ENCODE measurements at regions not wholly inside any gene's neighbourhood (a gene's known extent, or its start where the extent isn't known, plus 50 kb on each side); places are given as distances from the start of the nearest gene placed in this dataset.

GRCh38 chr10:83723080-83723479 is 416.2 kb upstream of the GHITM start:
- H3K9me3 ChIP-seq (ENCODE audit: control insufficient read depth, low read length) = peaks cover 4% of the 10 kb centered on the region
- H3K79me2 ChIP-seq = no peaks in the 10 kb centered on the region
- no peak for TF ChIP-seq CTCF (IDR thresholded peaks at IDR 0.05)
- no peak overlapping the region for H2AFZ ChIP-seq
- H3K27me3 ChIP-seq (ENCODE audit: control insufficient read depth, insufficient read depth, low read length) = no peaks in the 10 kb centered on the region
- H3K4me2 ChIP-seq (ENCODE audit: low read length) = no peak overlapping the region
- H3K27ac ChIP-seq = no peak overlapping the region
- no peaks in the 10 kb centered on the region for H3K4me1 ChIP-seq
- H3K36me3 ChIP-seq (ENCODE audit: control insufficient read depth, insufficient read depth, low read length) = no peaks in the 10 kb centered on the region
- no peak overlapping the region for H3K4me3 ChIP-seq (ENCODE audit: low read depth, low read length)
- H3K9ac ChIP-seq = no peak overlapping the region

GRCh38 chr10:83724471-83725241 is 414.7 kb upstream of the GHITM start:
- Histone ChIP-seq H3K27me3 (ENCODE audit: control insufficient read depth, insufficient read depth, low read length) (no peaks in the 10 kb centered on the region), H3K36me3 (ENCODE audit: control insufficient read depth, insufficient read depth, low read length) (no peaks in the 10 kb centered on the region), H3K9me3 (ENCODE audit: control insufficient read depth, low read length) (peaks cover 4% of the 10 kb centered on the region), H3K4me2 (ENCODE audit: low read length) (no peak overlapping the region), H2AFZ (no peak overlapping the region), H3K9ac (no peak overlapping the region), H3K4me3 (ENCODE audit: low read depth, low read length) (no peak overlapping the region), H3K27ac (no peak overlapping the region), H3K79me2 (no peaks in the 10 kb centered on the region), H3K4me1 (no peaks in the 10 kb centered on the region)
- no peak for TF ChIP-seq CTCF (IDR thresholded peaks at IDR 0.05)

- H3K36me3 ChIP-seq (ENCODE audit: control insufficient read depth, insufficient read depth, low read length) = no peaks in the 10 kb centered on the region
- no peak overlapping the region for H2AFZ ChIP-seq
- no peak overlapping the region for H3K27ac ChIP-seq
- H3K79me2 ChIP-seq = no peaks in the 10 kb centered on the region
- peaks cover 2% of the 10 kb centered on the region for H3K9me3 ChIP-seq (ENCODE audit: control insufficient read depth, low read length)
- no peak overlapping the region for H3K9ac ChIP-seq
- no peaks in the 10 kb centered on the region for H3K27me3 ChIP-seq (ENCODE audit: control insufficient read depth, insufficient read depth, low read length)
- no peak for TF ChIP-seq CTCF (IDR thresholded peaks at IDR 0.05)
- no peak overlapping the region for H3K4me2 ChIP-seq (ENCODE audit: low read length)
- H3K4me1 ChIP-seq = no peaks in the 10 kb centered on the region
- no peak overlapping the region for H3K4me3 ChIP-seq (ENCODE audit: low read depth, low read length)
These were observed 413.7 kb upstream of the GHITM start for GRCh38 chr10:83725567-83725966.

DNA sequence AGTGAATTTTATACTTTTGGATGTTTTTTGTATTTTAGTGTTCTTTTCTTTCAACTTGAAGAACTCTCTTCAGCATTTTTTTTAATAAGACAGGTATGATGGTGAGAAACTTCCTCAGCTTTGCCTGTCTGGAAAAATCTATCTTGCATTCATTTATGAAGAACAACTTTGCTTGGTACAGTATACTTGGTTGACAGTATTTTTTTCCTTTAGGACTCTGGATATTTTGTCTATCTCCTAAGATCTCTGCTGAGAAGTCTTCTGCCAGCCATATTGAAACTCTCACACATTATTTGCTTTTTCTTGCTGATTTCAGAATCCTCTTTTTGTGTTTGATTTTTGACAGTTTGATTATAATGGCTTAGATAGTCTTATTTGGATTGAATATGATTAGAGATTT is 405.0 kb upstream of the GHITM start:
- Histone ChIP-seq H3K9ac (no peak overlapping the region), H3K27ac (no peak overlapping the region), H3K27me3 (ENCODE audit: control insufficient read depth, insufficient read depth, low read length) (no peaks in the 10 kb centered on the region), H3K4me1 (no peaks in the 10 kb centered on the region), H3K79me2 (no peaks in the 10 kb centered on the region), H3K9me3 (ENCODE audit: control insufficient read depth, low read length) (no peaks in the 10 kb centered on the region), H3K4me3 (ENCODE audit: low read depth, low read length) (no peak overlapping the region), H2AFZ (no peak overlapping the region), H3K4me2 (ENCODE audit: low read length) (no peak overlapping the region), H3K36me3 (ENCODE audit: control insufficient read depth, insufficient read depth, low read length) (no peaks in the 10 kb centered on the region)
- no peak for TF ChIP-seq CTCF (IDR thresholded peaks at IDR 0.05)

- Histone ChIP-seq H2AFZ (no peak overlapping the region), H3K9ac (no peak overlapping the region), H3K4me1 (no peaks in the 10 kb centered on the region), H3K9me3 (ENCODE audit: control insufficient read depth, low read length) (no peaks in the 10 kb centered on the region), H3K36me3 (ENCODE audit: control insufficient read depth, insufficient read depth, low read length) (no peaks in the 10 kb centered on the region), H3K4me2 (ENCODE audit: low read length) (no peak overlapping the region), H3K79me2 (no peaks in the 10 kb centered on the region), H3K27ac (no peak overlapping the region), H3K4me3 (ENCODE audit: low read depth, low read length) (no peak overlapping the region), H3K27me3 (ENCODE audit: control insufficient read depth, insufficient read depth, low read length) (no peaks in the 10 kb centered on the region)
- TF ChIP-seq CTCF (IDR thresholded peaks at IDR 0.05) = no peak
These were observed 403.3 kb upstream of the GHITM start for GRCh38 chr10:83736008-83736407.

All from parathyroid adenoma (tissue), 2 donors.